Neuronal stem cell (in vitro differentiated cells): ENCODE measurements at regions not wholly inside any gene's neighbourhood (a gene's known extent, or its start where the extent isn't known, plus 50 kb on each side); places are given as distances from the start of the nearest gene placed in this dataset.

Experiments used
- DNase-seq: peaks from one replicate; pipeline ENCODE4 v3.0.0-alpha.2; 2013; ENCODE audit warnings: low spot score
- H2AFZ ChIP-seq: one replicate; pipeline ENCODE4 v1.6.1; 2013; ENCODE audit warnings: mild to moderate bottlenecking, low read length, inconsistent platforms
- H2AK5ac ChIP-seq: 2 replicates; pipeline ENCODE4 v1.6.1; 2013; ENCODE audit warnings: low read depth, mild to moderate bottlenecking, inconsistent platforms, low read length, moderate library complexity, mixed read lengths
- H2BK120ac ChIP-seq: 2 replicates; pipeline ENCODE4 v1.6.1; 2013; ENCODE audit warnings: low read depth, mild to moderate bottlenecking, inconsistent platforms, low read length, moderate library complexity, mixed read lengths
- H2BK12ac ChIP-seq: one replicate; pipeline ENCODE4 v1.6.1; 2013; ENCODE audit warnings: low read length, inconsistent platforms
- H2BK15ac ChIP-seq: 2 replicates; pipeline ENCODE4 v1.6.1; 2013; ENCODE audit warnings: mild to moderate bottlenecking, low read length, inconsistent platforms, mixed read lengths
- H2BK5ac ChIP-seq: one replicate; pipeline ENCODE4 v1.6.1; 2013; ENCODE audit warnings: inconsistent platforms, mild to moderate bottlenecking, low read length, moderate library complexity
- H3K14ac ChIP-seq: one replicate; pipeline ENCODE4 v1.6.1; 2013; ENCODE audit warnings: low read length, inconsistent platforms
- H3K18ac ChIP-seq: 2 replicates; pipeline ENCODE4 v1.6.1; 2013; ENCODE audit warnings: low read length, inconsistent platforms
- H3K23ac ChIP-seq: 2 replicates; pipeline ENCODE4 v1.6.1; 2013; ENCODE audit warnings: low read depth, mild to moderate bottlenecking, mixed read lengths, low read length, inconsistent platforms; ENCODE audit not compliant: poor library complexity
- H3K27ac ChIP-seq: replicated peaks from 3 replicates; pipeline ENCODE4 v1.5.1; 2013; ENCODE audit warnings: low read length, inconsistent platforms
- H3K27me3 ChIP-seq, 3 experiments: 2 replicates each; pipeline ENCODE4 v1.6.1; 2013; ENCODE audit warnings: low read length in 3 of 3, mild to moderate bottlenecking in 2 of 3, inconsistent platforms in 1 of 3, low read depth in 1 of 3, mixed read lengths in 1 of 3, moderate library complexity in 1 of 3; ENCODE audit not compliant: control insufficient read depth in 3 of 3, insufficient read depth in 3 of 3
- H3K36me3 ChIP-seq, 2 donors: replicated peaks in 1 of 2; 2 replicates each; pipeline ENCODE4 v1.6.1; 2013; ENCODE audit warnings: low read length in 2 of 2; ENCODE audit not compliant: control insufficient read depth in 2 of 2, insufficient read depth in 2 of 2
- H3K4ac ChIP-seq: 2 replicates; pipeline ENCODE4 v1.6.1; 2013; ENCODE audit warnings: inconsistent platforms, mild to moderate bottlenecking, low read length, moderate library complexity
- H3K4me1 ChIP-seq, 2 donors: 1 replicate in 1 of 2; 2 replicates in 1 of 2; pipeline ENCODE4 v1.6.1; 2013; ENCODE audit warnings: low read length in 2 of 2, low read depth in 1 of 2; ENCODE audit not compliant: control insufficient read depth in 2 of 2, insufficient read depth in 1 of 2
- H3K4me2 ChIP-seq: one replicate; pipeline ENCODE4 v1.6.1; 2013; ENCODE audit warnings: mild to moderate bottlenecking, low read length, inconsistent platforms; ENCODE audit not compliant: insufficient read depth, poor library complexity, severe bottlenecking
- H3K4me3 ChIP-seq, 2 donors: 2 replicates each; pipeline ENCODE4 v1.5.1; 2013; ENCODE audit warnings: low read length in 2 of 2, mild to moderate bottlenecking in 2 of 2, inconsistent platforms in 1 of 2, moderate library complexity in 1 of 2
- H3K79me1 ChIP-seq: one replicate; pipeline ENCODE4 v1.6.1; 2013; ENCODE audit warnings: low read depth, mild to moderate bottlenecking, inconsistent platforms, low read length, moderate library complexity
- H3K9ac ChIP-seq: one replicate; pipeline ENCODE4 v1.6.1; 2013; ENCODE audit warnings: mild to moderate bottlenecking, low read depth, low read length, inconsistent platforms; ENCODE audit not compliant: poor library complexity
- H3K9me3 ChIP-seq, 2 donors: replicated peaks in 1 of 2; 2 replicates each; pipeline versions ENCODE3 to v1.6.1; 2013; ENCODE audit warnings: low read length in 2 of 2, mild to moderate bottlenecking in 2 of 2, inconsistent platforms in 1 of 2, low read depth in 1 of 2, mixed read lengths in 1 of 2, moderate library complexity in 1 of 2; ENCODE audit not compliant: control insufficient read depth in 2 of 2, insufficient read depth in 1 of 2
- H4K8ac ChIP-seq: one replicate; pipeline ENCODE4 v1.6.1; 2013; ENCODE audit warnings: low read depth, mild to moderate bottlenecking, inconsistent platforms, low read length, moderate library complexity
- H4K91ac ChIP-seq: one replicate; pipeline ENCODE4 v1.6.1; 2013; ENCODE audit warnings: low read length, low read depth, mild to moderate bottlenecking, inconsistent platforms; ENCODE audit not compliant: poor library complexity
- WGBS, 2 donors: extraction: QIAGEN DNeasy Blood & Tissue Kit; methylation state at CpG; one replicate each; pipeline ENCODE4 v1.1.7; 2013; ENCODE audit warnings: missing lambda C conversion rate in 2 of 2, mixed read lengths in 1 of 2; ENCODE audit not compliant: insufficient read length in 2 of 2, insufficient replicate concordance in 1 of 2; ENCODE audit errors: extremely low coverage in 2 of 2; 5-methylcytosine and 5-hydroxymethylcytosine counted together

- Histone ChIP-seq H2BK5ac (no peak overlapping the region), H4K8ac (no peak overlapping the region)
- WGBS, 2 donors = no CpG with 5 or more reads among the region's 2 CpGs
These were observed 77.8 kb upstream of the SNX19 start for GRCh38 chr11:130994043-130994442.

GRCh38 chr11:130995266-130995665 lies 79.0 kb upstream of the SNX19 start:
- Histone ChIP-seq H3K9ac (no peak overlapping the region), H2AFZ (no peak overlapping the region), H3K4ac (no peak overlapping the region), H3K79me1 (no peaks in the 10 kb centered on the region), H4K8ac (no peak overlapping the region), H2BK15ac (no peak overlapping the region), H3K4me2 (no peak overlapping the region), H3K9me3 (no peaks in the 10 kb centered on the region), H3K18ac (no peak overlapping the region), H3K23ac (no peak overlapping the region), H3K4me1 (no peaks in the 10 kb centered on the region), H3K14ac (no peak overlapping the region), H4K91ac (no peak overlapping the region), H3K27me3 (no peaks in the 10 kb centered on the region), H2AK5ac (no peak overlapping the region), H3K27ac (no peak overlapping the region), H2BK12ac (no peak overlapping the region), H2BK120ac (no peak overlapping the region), H2BK5ac (no peak overlapping the region), H3K4me3 (no peak overlapping the region), H3K36me3 (no peaks in the 10 kb centered on the region)
- no CpG with 5 or more reads among the region's 2 CpGs for WGBS, 2 donors
- no peak for DNase-seq

More at GRCh38 chr11:130994043-130994442, 77.8 kb upstream of the SNX19 start:
- no peak overlapping the region for H4K91ac ChIP-seq
- H3K36me3 ChIP-seq = no peaks in the 10 kb centered on the region
- no peak overlapping the region for H3K18ac ChIP-seq
- no peak overlapping the region for H3K23ac ChIP-seq
- no peaks in the 10 kb centered on the region for H3K27me3 ChIP-seq
- H3K4me3 ChIP-seq = no peak overlapping the region
- no peaks in the 10 kb centered on the region for H3K9me3 ChIP-seq
- H3K4me2 ChIP-seq = no peak overlapping the region
- no peak overlapping the region for H2AK5ac ChIP-seq
- H3K9ac ChIP-seq = no peak overlapping the region
- H3K4me1 ChIP-seq = no peaks in the 10 kb centered on the region
- no peak overlapping the region for H2AFZ ChIP-seq
- no peak overlapping the region for H2BK120ac ChIP-seq
- H3K79me1 ChIP-seq = no peaks in the 10 kb centered on the region
- DNase-seq = no peak
- no peak overlapping the region for H2BK15ac ChIP-seq
- no peak overlapping the region for H3K4ac ChIP-seq
- no peak overlapping the region for H3K27ac ChIP-seq
- H3K14ac ChIP-seq = no peak overlapping the region
- no peak overlapping the region for H2BK12ac ChIP-seq

GRCh38 chr11:130997278-130997677 lies 81.0 kb upstream of the SNX19 start:
- Histone ChIP-seq H4K8ac (no peak overlapping the region), H2BK120ac (no peak overlapping the region), H2BK12ac (no peak overlapping the region), H2AK5ac (no peak overlapping the region), H3K27ac (no peak overlapping the region), H3K4ac (no peak overlapping the region), H3K18ac (no peak overlapping the region), H2BK15ac (no peak overlapping the region), H3K4me2 (no peak overlapping the region), H3K4me3 (no peak overlapping the region), H3K14ac (no peak overlapping the region), H3K79me1 (no peaks in the 10 kb centered on the region), H3K9ac (no peak overlapping the region), H3K4me1 (no peaks in the 10 kb centered on the region), H3K9me3 (no peaks in the 10 kb centered on the region), H2BK5ac (no peak overlapping the region), H3K27me3 (no peaks in the 10 kb centered on the region), H3K23ac (no peak overlapping the region), H4K91ac (no peak overlapping the region), H2AFZ (no peak overlapping the region), H3K36me3 (no peaks in the 10 kb centered on the region)
- no CpG with 5 or more reads among the region's 1 CpG for WGBS, 2 donors
- DNase-seq = no peak

GRCh38 chr11:130999086-130999485 lies 82.8 kb upstream of the SNX19 start:
- H3K14ac ChIP-seq = no peak overlapping the region
- H3K9me3 ChIP-seq = no peaks in the 10 kb centered on the region
- no peaks in the 10 kb centered on the region for H3K4me1 ChIP-seq
- no peak overlapping the region for H3K27ac ChIP-seq
- no peaks in the 10 kb centered on the region for H3K27me3 ChIP-seq
- H2AK5ac ChIP-seq = no peak overlapping the region
- H3K4me2 ChIP-seq = no peak overlapping the region
- no peak overlapping the region for H2AFZ ChIP-seq
- no peaks in the 10 kb centered on the region for H3K79me1 ChIP-seq
- no peak overlapping the region for H2BK5ac ChIP-seq
- H3K23ac ChIP-seq = no peak overlapping the region
- no peak overlapping the region for H2BK12ac ChIP-seq
- no peak overlapping the region for H2BK15ac ChIP-seq
- no CpG with 5 or more reads among the region's 1 CpG for WGBS, 2 donors
- no peak overlapping the region for H3K4ac ChIP-seq
- no peaks in the 10 kb centered on the region for H3K36me3 ChIP-seq
- no peak for DNase-seq
- no peak overlapping the region for H3K9ac ChIP-seq
- H4K91ac ChIP-seq = no peak overlapping the region
- H3K18ac ChIP-seq = peak overlapping the region; percentile 22
- H2BK120ac ChIP-seq = no peak overlapping the region
- no peak overlapping the region for H4K8ac ChIP-seq
- H3K4me3 ChIP-seq = no peak overlapping the region
